ENCODE measurements at regions not wholly inside any gene's neighbourhood (a gene's known extent, or its start where the extent isn't known, plus 50 kb on each side); places are given as distances from the start of the nearest gene placed in this dataset.

GRCh38 chr1:17914987-17915386 is 159.9 kb downstream of the ACTL8 start:
- TF ChIP-seq CTCF (conservative IDR thresholded peaks at IDR 0.05; ENCODE audit: low read length) (no peak), EZH2phosphoT487 (IDR thresholded peaks at IDR 0.05; ENCODE audit: borderline replicate concordance) (no peak)
